Caco-2 (cell line): ENCODE measurements at regions not wholly inside any gene's neighbourhood (a gene's known extent, or its start where the extent isn't known, plus 50 kb on each side); places are given as distances from the start of the nearest gene placed in this dataset.

Source experiments
- BruUV-seq: library from RNA; stranded (reverse); fragments of 400-500 nt; replicated peaks from 2 replicates; lab custom pipeline; 2021; lab: Mats Ljungman, UMichigan
- CTCF ChIA-PET: fragments of 300-600 bp; sonication (Branson Sonifier 250); formaldehyde crosslinking; loops from one replicate; lab custom pipeline; 2022; ENCODE audit warnings: antibody characterized with exemption; lab: Charles Lee
- POLR2A ChIA-PET: fragments of 300-600 bp; sonication (Branson Sonifier 250); formaldehyde crosslinking; loops from one replicate; lab custom pipeline; 2022; ENCODE audit warnings: antibody characterized with exemption; lab: Charles Lee
- DNase-seq, 2 experiments: peaks; one replicate each; pipeline versions ENCODE4 v3.0.0 to v3.0.0-alpha.2; 2020 to 2022
- H3K27me3 ChIP-seq: replicated peaks from 2 replicates; pipeline ENCODE4 v1.6.0; 2011; ENCODE audit warnings: low read length; ENCODE audit not compliant: control insufficient read depth, insufficient read depth
- H3K36me3 ChIP-seq: 2 replicates; pipeline ENCODE4 v1.5.1; 2011; ENCODE audit warnings: low read length; ENCODE audit not compliant: control insufficient read depth, insufficient read depth
- H3K4me1 ChIP-seq: fragments of 250-450 bp; sonication (Bioruptor Pico); 2 replicates; pipeline ENCODE4 v1.5.1; 2020; ENCODE audit warnings: mild to moderate bottlenecking
- H3K4me3 ChIP-seq: 2 replicates; pipeline ENCODE4 v1.5.1; 2011; ENCODE audit warnings: low read depth, mild to moderate bottlenecking, control low read depth, low read length
- H3K9me3 ChIP-seq: fragments of 250-450 bp; sonication (Bioruptor Pico); 2 replicates; pipeline ENCODE4 v1.5.1; 2020; ENCODE audit warnings: mild to moderate bottlenecking, moderate library complexity
- H3K27ac Mint-ChIP-seq: one replicate; pipeline ENCODE4 v1.8.0; 2022; ENCODE audit warnings: mixed read lengths; ENCODE audit not compliant: unreplicated experiment
- H3K27me3 Mint-ChIP-seq: one replicate; pipeline ENCODE4 v1.8.0; 2022; ENCODE audit warnings: mixed read lengths; ENCODE audit not compliant: insufficient read depth, unreplicated experiment
- H3K36me3 Mint-ChIP-seq: one replicate; pipeline ENCODE4 v1.8.0; 2022; ENCODE audit warnings: mild to moderate bottlenecking, mixed read lengths; ENCODE audit not compliant: insufficient read depth, unreplicated experiment
- H3K4me1 Mint-ChIP-seq: one replicate; pipeline ENCODE4 v1.8.0; 2022; ENCODE audit warnings: low read depth, mixed read lengths; ENCODE audit not compliant: unreplicated experiment
- H3K4me3 Mint-ChIP-seq: one replicate; pipeline ENCODE4 v1.8.0; 2022; ENCODE audit warnings: mild to moderate bottlenecking, moderate library complexity, mixed read lengths; ENCODE audit not compliant: unreplicated experiment
- H3K9me3 Mint-ChIP-seq: one replicate; pipeline ENCODE4 v1.8.0; 2022; ENCODE audit warnings: mixed read lengths; ENCODE audit not compliant: unreplicated experiment
- intact Hi-C: fragments of 100-400 bp; cut with micrococcal nuclease; formaldehyde crosslinking; loops from one replicate; pipeline ENCODE4 v1.10.0; 2022; ENCODE audit not compliant: unreplicated experiment
- TF ChIP-seq, protein P1 (sequence below), 2 experiments: fragments of 200-600 bp in 1 of 2; IDR thresholded peaks; 1 replicate in 1 of 2; 2 replicates in 1 of 2; pipeline versions ENCODE4 v1.5.1 to v1.8.0; 2011 to 2022; ENCODE audit warnings: antibody characterized with exemption in 1 of 2, control low read depth in 1 of 2, inconsistent platforms in 1 of 2, low read depth in 1 of 2, low read length in 1 of 2, mild to moderate bottlenecking in 1 of 2, moderate library complexity in 1 of 2; ENCODE audit not compliant: insufficient read depth in 1 of 2, severe bottlenecking in 1 of 2, unreplicated experiment in 1 of 2

DNA sequence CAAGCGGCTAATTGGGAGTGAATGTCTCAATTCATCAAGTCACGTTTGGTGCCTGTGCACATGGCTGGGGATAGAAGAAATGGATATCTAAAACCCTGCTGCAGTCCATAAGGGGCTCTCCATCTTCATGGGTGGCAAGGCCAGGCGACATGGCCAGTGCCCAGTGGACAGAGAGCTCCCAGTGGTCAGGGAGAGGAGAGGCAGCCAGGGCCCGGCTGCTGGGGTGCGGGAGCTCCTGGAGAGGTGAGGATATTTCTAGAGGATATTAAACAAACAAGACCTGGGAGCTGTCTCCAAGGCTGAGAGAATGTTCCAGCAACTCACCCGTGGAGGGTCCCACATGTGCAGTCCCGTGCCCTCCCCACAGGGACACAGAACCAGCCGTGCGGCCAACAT is 368.8 kb upstream of the C1orf174 start:
- CTCF ChIA-PET: no interaction called here
- no TSS peak for BruUV-seq
- Histone ChIP-seq H3K27me3 (no peaks in the 10 kb centered on the region), H3K4me3 (no peak overlapping the region), H3K36me3 (no peaks in the 10 kb centered on the region), H3K4me1 (no peaks in the 10 kb centered on the region), H3K9me3 (no peaks in the 10 kb centered on the region)
- no peaks in the 10 kb centered on the region for H3K4me1 Mint-ChIP-seq
- no peak overlapping the region for H3K4me3 Mint-ChIP-seq
- H3K36me3 Mint-ChIP-seq: no peaks in the 10 kb centered on the region
- no peak for DNase-seq
- TF ChIP-seq, protein P1, sequence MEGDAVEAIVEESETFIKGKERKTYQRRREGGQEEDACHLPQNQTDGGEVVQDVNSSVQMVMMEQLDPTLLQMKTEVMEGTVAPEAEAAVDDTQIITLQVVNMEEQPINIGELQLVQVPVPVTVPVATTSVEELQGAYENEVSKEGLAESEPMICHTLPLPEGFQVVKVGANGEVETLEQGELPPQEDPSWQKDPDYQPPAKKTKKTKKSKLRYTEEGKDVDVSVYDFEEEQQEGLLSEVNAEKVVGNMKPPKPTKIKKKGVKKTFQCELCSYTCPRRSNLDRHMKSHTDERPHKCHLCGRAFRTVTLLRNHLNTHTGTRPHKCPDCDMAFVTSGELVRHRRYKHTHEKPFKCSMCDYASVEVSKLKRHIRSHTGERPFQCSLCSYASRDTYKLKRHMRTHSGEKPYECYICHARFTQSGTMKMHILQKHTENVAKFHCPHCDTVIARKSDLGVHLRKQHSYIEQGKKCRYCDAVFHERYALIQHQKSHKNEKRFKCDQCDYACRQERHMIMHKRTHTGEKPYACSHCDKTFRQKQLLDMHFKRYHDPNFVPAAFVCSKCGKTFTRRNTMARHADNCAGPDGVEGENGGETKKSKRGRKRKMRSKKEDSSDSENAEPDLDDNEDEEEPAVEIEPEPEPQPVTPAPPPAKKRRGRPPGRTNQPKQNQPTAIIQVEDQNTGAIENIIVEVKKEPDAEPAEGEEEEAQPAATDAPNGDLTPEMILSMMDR (IDR thresholded peaks at IDR 0.05; ENCODE audit: insufficient read depth in 1 of 2, low read depth in 1 of 2, low read length in 1 of 2, severe bottlenecking in 1 of 2, unreplicated experiment in 1 of 2): no peak
- peaks cover 8% of the 10 kb centered on the region for H3K27me3 Mint-ChIP-seq
- H3K27ac Mint-ChIP-seq: no peak overlapping the region
- H3K9me3 Mint-ChIP-seq: peaks cover 12% of the 10 kb centered on the region
- intact Hi-C loops: no loop called here
- POLR2A ChIA-PET: no interaction called here

DNA sequence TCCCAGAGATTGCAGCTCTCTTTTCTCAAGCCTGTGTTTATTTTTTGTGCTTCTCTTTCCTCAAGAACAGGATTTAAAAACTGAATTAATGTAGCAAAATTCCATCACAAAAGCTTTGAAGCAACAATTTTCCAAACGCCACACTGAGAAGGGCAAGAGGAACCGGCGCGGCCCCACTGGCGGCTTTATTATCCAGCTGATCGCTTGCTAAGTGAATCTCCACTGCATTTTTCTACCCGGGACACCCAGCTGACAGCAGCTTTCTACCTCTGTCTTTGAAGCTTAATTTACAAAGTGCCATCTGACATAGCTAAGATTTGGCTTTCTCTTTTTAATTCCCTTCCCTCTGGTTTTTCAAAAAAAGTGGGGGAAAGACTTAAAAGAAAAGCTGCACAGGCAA is 369.3 kb upstream of the C1orf174 start:
- CTCF ChIA-PET: no interaction called here
- DNase-seq: no peak
- H3K27me3 Mint-ChIP-seq: peaks cover 6% of the 10 kb centered on the region
- no peaks in the 10 kb centered on the region for H3K4me1 Mint-ChIP-seq
- intact Hi-C loops: no loop called here
- no peaks in the 10 kb centered on the region for H3K36me3 Mint-ChIP-seq
- H3K27ac Mint-ChIP-seq: no peak overlapping the region
- no peaks in the 10 kb centered on the region for H3K27me3 ChIP-seq
- no peaks in the 10 kb centered on the region for H3K36me3 ChIP-seq
- no peak overlapping the region for H3K4me3 ChIP-seq
- H3K4me1 ChIP-seq: no peaks in the 10 kb centered on the region
- H3K9me3 ChIP-seq: no peaks in the 10 kb centered on the region
- TF ChIP-seq, protein P1 (IDR thresholded peaks at IDR 0.05; ENCODE audit: insufficient read depth in 1 of 2, low read depth in 1 of 2, low read length in 1 of 2, severe bottlenecking in 1 of 2, unreplicated experiment in 1 of 2): no peak
- no TSS peak for BruUV-seq
- POLR2A ChIA-PET: no interaction called here
- no peak overlapping the region for H3K4me3 Mint-ChIP-seq
- peaks cover 7% of the 10 kb centered on the region for H3K9me3 Mint-ChIP-seq

DNA sequence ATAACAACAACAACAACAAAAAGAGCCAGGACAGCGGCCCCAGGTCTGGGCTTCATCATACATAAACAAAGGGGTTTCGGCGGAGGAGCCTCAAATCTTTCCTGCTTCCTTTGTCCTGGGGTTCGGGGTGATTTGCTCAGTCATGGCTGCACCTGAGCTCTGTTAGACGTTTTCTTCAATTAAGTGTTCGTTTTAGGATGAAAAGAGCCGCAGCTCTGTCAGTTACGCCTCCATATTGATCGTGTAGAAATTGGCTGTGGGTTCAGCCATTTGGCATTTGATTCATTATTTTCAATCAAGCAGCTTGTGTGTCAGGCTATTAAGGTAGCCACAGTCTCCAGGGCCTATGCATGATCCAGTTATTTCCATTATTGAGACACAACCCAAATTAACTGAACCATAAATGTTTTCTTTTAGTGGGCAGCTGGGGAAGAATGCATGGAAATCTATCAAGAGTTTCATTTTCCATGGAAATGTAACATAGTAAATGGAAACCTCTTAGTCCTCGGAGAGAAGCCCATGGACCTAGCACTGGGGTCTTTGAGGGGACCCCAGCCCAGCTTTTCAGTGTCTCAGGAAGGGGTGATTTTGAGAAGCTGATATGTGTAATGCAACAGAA is 370.0 kb upstream of the C1orf174 start:
- Mint-ChIP-seq H3K9me3 (no peaks in the 10 kb centered on the region), H3K27ac (no peak overlapping the region), H3K4me1 (no peaks in the 10 kb centered on the region), H3K27me3 (peaks cover 3% of the 10 kb centered on the region), H3K4me3 (no peak overlapping the region), H3K36me3 (no peaks in the 10 kb centered on the region)
- Histone ChIP-seq H3K27me3 (no peaks in the 10 kb centered on the region), H3K9me3 (no peaks in the 10 kb centered on the region), H3K4me1 (no peaks in the 10 kb centered on the region), H3K4me3 (no peak overlapping the region), H3K36me3 (no peaks in the 10 kb centered on the region)
- ChIA-PET POLR2A (no interaction called here), CTCF (no interaction called here)
- no peak for DNase-seq
- intact Hi-C loops: no loop called here
- TF ChIP-seq, protein P1 (IDR thresholded peaks at IDR 0.05; ENCODE audit: insufficient read depth in 1 of 2, low read depth in 1 of 2, low read length in 1 of 2, severe bottlenecking in 1 of 2, unreplicated experiment in 1 of 2): no peak
- no TSS peak for BruUV-seq
